GM12878 (cell line): ENCODE measurements at regions not wholly inside any gene's neighbourhood (a gene's known extent, or its start where the extent isn't known, plus 50 kb on each side); places are given as distances from the start of the nearest gene placed in this dataset.

Source experiments
- BHLHE40 ChIP-seq, 2 experiments: fragments of 450-650 bp in 1 of 2; IDR thresholded peaks; 2 replicates each; pipeline ENCODE4 v1.6.1; 2011 to 2017; ENCODE audit warnings: low read depth in 2 of 2, borderline replicate concordance in 1 of 2, improper control_type of control experiment in 1 of 2, low read length in 1 of 2, mild to moderate bottlenecking in 1 of 2
- DPF2 ChIP-seq: fragments of 450-650 bp; IDR thresholded peaks from 2 replicates; pipeline ENCODE4 v1.6.1; 2017; ENCODE audit warnings: mild to moderate bottlenecking
- YBX1 ChIP-seq: fragments of 450-650 bp; IDR thresholded peaks from 2 replicates; pipeline ENCODE4 v1.6.1; 2016; ENCODE audit warnings: antibody characterized with exemption
- ZSCAN29 ChIP-seq: fragments of 450-650 bp; IDR thresholded peaks from 2 replicates; pipeline ENCODE4 v1.6.1; 2017; ENCODE audit warnings: mild to moderate bottlenecking, moderate library complexity
- TF ChIP-seq, protein P1 (sequence below): fragments of 450-650 bp; formaldehyde crosslinking; IDR thresholded peaks from 2 replicates; pipeline ENCODE4 v1.4.0; 2022; ENCODE audit warnings: mild to moderate bottlenecking, moderate library complexity
- TF ChIP-seq, protein P2 (sequence below): fragments of 450-650 bp; IDR thresholded peaks from 2 replicates; pipeline ENCODE4 v1.6.1; 2018; ENCODE audit warnings: borderline replicate concordance, mild to moderate bottlenecking; ENCODE audit not compliant: partially characterized antibody
- TF ChIP-seq, protein P3 (sequence below): fragments of 450-650 bp; IDR thresholded peaks from 2 replicates; pipeline ENCODE4 v1.6.1; 2016; ENCODE audit warnings: mild to moderate bottlenecking, moderate library complexity, borderline replicate concordance

DNA sequence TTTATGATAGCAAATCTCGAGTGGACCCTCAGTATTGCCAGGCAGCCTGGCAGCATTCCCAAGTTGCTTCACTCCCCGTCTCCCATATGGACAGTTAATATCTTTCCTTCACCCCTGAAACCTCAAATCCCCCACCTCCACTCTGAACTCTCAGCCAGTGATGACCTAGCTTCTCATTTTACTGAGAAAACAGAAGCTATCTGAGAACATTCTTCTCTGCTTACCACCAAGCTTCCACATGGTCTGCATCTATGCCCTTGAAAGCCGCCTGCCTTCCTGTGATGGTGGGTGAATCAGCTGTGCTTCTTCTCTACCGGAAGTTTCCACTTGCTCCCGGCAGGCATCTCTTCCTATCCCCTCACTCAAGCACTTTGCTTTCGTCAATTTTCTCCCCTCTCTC, 529.2 kb downstream of the EPHA4 start (continued):
- TF ChIP-seq, protein P1, sequence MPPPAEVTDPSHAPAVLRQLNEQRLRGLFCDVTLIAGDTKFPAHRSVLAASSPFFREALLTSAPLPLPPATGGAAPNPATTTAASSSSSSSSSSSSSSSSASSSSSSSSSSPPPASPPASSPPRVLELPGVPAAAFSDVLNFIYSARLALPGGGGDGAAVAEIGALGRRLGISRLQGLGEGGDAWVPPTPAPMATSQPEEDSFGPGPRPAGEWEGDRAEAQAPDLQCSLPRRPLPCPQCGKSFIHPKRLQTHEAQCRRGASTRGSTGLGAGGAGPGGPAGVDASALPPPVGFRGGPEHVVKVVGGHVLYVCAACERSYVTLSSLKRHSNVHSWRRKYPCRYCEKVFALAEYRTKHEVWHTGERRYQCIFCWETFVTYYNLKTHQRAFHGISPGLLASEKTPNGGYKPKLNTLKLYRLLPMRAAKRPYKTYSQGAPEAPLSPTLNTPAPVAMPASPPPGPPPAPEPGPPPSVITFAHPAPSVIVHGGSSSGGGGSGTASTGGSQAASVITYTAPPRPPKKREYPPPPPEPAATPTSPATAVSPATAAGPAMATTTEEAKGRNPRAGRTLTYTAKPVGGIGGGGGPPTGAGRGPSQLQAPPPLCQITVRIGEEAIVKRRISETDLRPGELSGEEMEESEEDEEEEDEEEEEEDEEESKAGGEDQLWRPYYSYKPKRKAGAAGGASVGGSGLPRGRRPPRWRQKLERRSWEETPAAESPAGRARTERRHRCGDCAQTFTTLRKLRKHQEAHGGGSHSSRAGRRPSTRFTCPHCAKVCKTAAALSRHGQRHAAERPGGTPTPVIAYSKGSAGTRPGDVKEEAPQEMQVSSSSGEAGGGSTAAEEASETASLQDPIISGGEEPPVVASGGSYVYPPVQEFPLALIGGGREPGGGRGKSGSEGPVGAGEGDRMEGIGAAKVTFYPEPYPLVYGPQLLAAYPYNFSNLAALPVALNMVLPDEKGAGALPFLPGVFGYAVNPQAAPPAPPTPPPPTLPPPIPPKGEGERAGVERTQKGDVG = no peak
- TF ChIP-seq, protein P2, sequence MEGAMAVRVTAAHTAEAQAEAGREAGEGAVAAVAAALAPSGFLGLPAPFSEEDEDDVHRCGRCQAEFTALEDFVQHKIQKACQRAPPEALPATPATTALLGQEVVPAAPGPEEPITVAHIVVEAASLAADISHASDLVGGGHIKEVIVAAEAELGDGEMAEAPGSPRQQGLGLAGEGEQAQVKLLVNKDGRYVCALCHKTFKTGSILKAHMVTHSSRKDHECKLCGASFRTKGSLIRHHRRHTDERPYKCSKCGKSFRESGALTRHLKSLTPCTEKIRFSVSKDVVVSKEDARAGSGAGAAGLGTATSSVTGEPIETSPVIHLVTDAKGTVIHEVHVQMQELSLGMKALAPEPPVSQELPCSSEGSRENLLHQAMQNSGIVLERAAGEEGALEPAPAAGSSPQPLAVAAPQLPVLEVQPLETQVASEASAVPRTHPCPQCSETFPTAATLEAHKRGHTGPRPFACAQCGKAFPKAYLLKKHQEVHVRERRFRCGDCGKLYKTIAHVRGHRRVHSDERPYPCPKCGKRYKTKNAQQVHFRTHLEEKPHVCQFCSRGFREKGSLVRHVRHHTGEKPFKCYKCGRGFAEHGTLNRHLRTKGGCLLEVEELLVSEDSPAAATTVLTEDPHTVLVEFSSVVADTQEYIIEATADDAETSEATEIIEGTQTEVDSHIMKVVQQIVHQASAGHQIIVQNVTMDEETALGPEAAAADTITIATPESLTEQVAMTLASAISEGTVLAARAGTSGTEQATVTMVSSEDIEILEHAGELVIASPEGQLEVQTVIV = no peak
- TF ChIP-seq ZSCAN29 (no peak), YBX1 (no peak), DPF2 (no peak), BHLHE40 (IDR thresholded peaks at IDR 0.05; ENCODE audit: borderline replicate concordance in 1 of 2, low read depth in 2 of 2, low read length in 1 of 2) (no peak)
- TF ChIP-seq, protein P3, sequence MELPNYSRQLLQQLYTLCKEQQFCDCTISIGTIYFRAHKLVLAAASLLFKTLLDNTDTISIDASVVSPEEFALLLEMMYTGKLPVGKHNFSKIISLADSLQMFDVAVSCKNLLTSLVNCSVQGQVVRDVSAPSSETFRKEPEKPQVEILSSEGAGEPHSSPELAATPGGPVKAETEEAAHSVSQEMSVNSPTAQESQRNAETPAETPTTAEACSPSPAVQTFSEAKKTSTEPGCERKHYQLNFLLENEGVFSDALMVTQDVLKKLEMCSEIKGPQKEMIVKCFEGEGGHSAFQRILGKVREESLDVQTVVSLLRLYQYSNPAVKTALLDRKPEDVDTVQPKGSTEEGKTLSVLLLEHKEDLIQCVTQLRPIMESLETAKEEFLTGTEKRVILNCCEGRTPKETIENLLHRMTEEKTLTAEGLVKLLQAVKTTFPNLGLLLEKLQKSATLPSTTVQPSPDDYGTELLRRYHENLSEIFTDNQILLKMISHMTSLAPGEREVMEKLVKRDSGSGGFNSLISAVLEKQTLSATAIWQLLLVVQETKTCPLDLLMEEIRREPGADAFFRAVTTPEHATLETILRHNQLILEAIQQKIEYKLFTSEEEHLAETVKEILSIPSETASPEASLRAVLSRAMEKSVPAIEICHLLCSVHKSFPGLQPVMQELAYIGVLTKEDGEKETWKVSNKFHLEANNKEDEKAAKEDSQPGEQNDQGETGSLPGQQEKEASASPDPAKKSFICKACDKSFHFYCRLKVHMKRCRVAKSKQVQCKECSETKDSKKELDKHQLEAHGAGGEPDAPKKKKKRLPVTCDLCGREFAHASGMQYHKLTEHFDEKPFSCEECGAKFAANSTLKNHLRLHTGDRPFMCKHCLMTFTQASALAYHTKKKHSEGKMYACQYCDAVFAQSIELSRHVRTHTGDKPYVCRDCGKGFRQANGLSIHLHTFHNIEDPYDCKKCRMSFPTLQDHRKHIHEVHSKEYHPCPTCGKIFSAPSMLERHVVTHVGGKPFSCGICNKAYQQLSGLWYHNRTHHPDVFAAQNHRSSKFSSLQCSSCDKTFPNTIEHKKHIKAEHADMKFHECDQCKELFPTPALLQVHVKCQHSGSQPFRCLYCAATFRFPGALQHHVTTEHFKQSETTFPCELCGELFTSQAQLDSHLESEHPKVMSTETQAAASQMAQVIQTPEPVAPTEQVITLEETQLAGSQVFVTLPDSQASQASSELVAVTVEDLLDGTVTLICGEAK = no peak
